Esophagus muscularis mucosa (tissue), 4 donors: ENCODE measurements at regions not wholly inside any gene's neighbourhood (a gene's known extent, or its start where the extent isn't known, plus 50 kb on each side); places are given as distances from the start of the nearest gene placed in this dataset.

Experiments used
- EP300 ChIP-seq: sonication (generic); formaldehyde crosslinking; IDR thresholded peaks from one replicate; pipeline ENCODE4 v1.6.1; 2017; ENCODE audit warnings: antibody characterized with exemption
- POLR2AphosphoS5 ChIP-seq, 2 donors: sonication (generic); formaldehyde crosslinking; IDR thresholded peaks; one replicate each; pipeline ENCODE4 v1.6.1; 2017; ENCODE audit warnings: antibody characterized with exemption in 2 of 2
- TF ChIP-seq, protein P1 (sequence below), 3 experiments: fragments of 200-600 bp in 2 of 3; fragments of 450-650 bp in 1 of 3; sonication (generic) in 2 of 3; IDR thresholded peaks; one replicate each; pipeline ENCODE4 v1.5.1; 2017 to 2019; ENCODE audit warnings: antibody characterized with exemption in 3 of 3, mild to moderate bottlenecking in 2 of 3, moderate library complexity in 1 of 3

DNA sequence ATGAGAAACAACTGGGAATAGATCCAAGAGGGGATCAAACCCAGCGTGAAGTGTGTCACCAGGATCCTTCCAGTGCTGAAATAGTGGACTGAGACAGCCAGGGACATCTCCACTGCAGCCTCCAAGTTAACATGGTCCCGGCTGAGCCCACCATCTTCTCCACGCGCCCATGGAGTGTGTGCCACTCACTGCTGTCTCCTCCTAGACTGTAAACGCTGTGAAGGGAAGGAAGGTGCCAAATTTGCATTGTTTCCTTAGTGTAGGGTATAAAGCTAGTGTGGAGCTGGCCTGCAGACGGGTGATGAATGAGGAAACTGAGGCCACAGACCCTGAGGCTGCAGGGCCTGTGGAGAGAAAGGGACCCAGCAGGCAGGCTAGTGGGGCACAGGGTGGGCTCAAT, 183.6 kb downstream of the FOXD2 start:
- TF ChIP-seq, protein P1, sequence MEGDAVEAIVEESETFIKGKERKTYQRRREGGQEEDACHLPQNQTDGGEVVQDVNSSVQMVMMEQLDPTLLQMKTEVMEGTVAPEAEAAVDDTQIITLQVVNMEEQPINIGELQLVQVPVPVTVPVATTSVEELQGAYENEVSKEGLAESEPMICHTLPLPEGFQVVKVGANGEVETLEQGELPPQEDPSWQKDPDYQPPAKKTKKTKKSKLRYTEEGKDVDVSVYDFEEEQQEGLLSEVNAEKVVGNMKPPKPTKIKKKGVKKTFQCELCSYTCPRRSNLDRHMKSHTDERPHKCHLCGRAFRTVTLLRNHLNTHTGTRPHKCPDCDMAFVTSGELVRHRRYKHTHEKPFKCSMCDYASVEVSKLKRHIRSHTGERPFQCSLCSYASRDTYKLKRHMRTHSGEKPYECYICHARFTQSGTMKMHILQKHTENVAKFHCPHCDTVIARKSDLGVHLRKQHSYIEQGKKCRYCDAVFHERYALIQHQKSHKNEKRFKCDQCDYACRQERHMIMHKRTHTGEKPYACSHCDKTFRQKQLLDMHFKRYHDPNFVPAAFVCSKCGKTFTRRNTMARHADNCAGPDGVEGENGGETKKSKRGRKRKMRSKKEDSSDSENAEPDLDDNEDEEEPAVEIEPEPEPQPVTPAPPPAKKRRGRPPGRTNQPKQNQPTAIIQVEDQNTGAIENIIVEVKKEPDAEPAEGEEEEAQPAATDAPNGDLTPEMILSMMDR (IDR thresholded peaks at IDR 0.05): no peak
- no peak for TF ChIP-seq EP300
- no peak for TF ChIP-seq POLR2AphosphoS5 (IDR thresholded peaks at IDR 0.05)
